SK-N-SH (cell line): ENCODE measurements at regions not wholly inside any gene's neighbourhood (a gene's known extent, or its start where the extent isn't known, plus 50 kb on each side); places are given as distances from the start of the nearest gene placed in this dataset.

Experiments used
- CTCF ChIA-PET: fragments of 300-600, 350-600 bp; formaldehyde crosslinking; extraction: SDS; loops from one replicate; lab custom pipeline; 2021; lab: Yijun Ruan, JAX
- POLR2A ChIA-PET: fragments of 350-600 bp; sonication (Branson Sonifier 250); formaldehyde crosslinking; extraction: SDS; loops from one replicate; lab custom pipeline; 2020; ENCODE audit warnings: antibody characterized with exemption, inconsistent platforms; lab: Yijun Ruan, JAX
- DNase-seq: peaks from one replicate; pipeline ENCODE4 v3.0.0; 2012
- H2AFZ ChIP-seq: fragments of 200-600 bp; sonication (generic); 2 replicates; pipeline ENCODE4 v1.8.1; 2016; ENCODE audit warnings: antibody characterized with exemption, mild to moderate bottlenecking, low read depth
- H3F3A ChIP-seq: fragments of 200-600 bp; sonication (generic); replicated peaks from 2 replicates; pipeline ENCODE3; 2016; ENCODE audit warnings: antibody characterized with exemption, mild to moderate bottlenecking; ENCODE audit not compliant: insufficient read depth
- H3K27ac ChIP-seq, 2 experiments: fragments of 200-500 bp in 1 of 2; fragments of 200-600 bp in 1 of 2; sonication (Bioruptor generic) in 1 of 2; sonication (generic), shearing (Covaris generic) in 1 of 2; 2 replicates each; pipeline versions ENCODE4 v1.5.1 to v1.6.1; 2014 to 2016; ENCODE audit warnings: low read depth in 2 of 2, inconsistent platforms in 1 of 2, low read length in 1 of 2, mild to moderate bottlenecking in 1 of 2, mixed read lengths in 1 of 2
- H3K27me3 ChIP-seq: fragments of 200-600 bp; sonication (generic), shearing (Covaris generic); 2 replicates; pipeline ENCODE4 v1.6.1; 2016; ENCODE audit warnings: mixed run types; ENCODE audit not compliant: insufficient read depth
- H3K36me3 ChIP-seq, 2 experiments: fragments of 200-500 bp in 1 of 2; fragments of 200-600 bp in 1 of 2; sonication (Bioruptor generic) in 1 of 2; sonication (generic) in 1 of 2; replicated peaks in 1 of 2; 2 replicates each; pipeline versions ENCODE3 to v1.5.1; 2014 to 2016; ENCODE audit warnings: low read length in 1 of 2, mild to moderate bottlenecking in 1 of 2; ENCODE audit not compliant: insufficient read depth in 2 of 2, control insufficient read depth in 1 of 2
- H3K4me1 ChIP-seq, 2 experiments: fragments of 200-500 bp in 1 of 2; fragments of 200-600 bp in 1 of 2; sonication (Bioruptor generic) in 1 of 2; sonication (generic), shearing (Covaris generic) in 1 of 2; 2 replicates each; pipeline versions ENCODE4 v1.5.1 to v1.6.1; 2014 to 2016; ENCODE audit warnings: low read depth in 1 of 2, low read length in 1 of 2, mixed run types in 1 of 2; ENCODE audit not compliant: insufficient read depth in 2 of 2, control insufficient read depth in 1 of 2
- H3K4me2 ChIP-seq: fragments of 200-600 bp; sonication (generic), shearing (Covaris generic); 2 replicates; pipeline ENCODE4 v1.6.1; 2017; ENCODE audit warnings: mixed run types
- H3K4me3 ChIP-seq, 2 experiments: fragments of 200-500 bp in 1 of 2; fragments of 200-600 bp in 1 of 2; sonication (Bioruptor generic) in 1 of 2; sonication (generic), shearing (Covaris generic) in 1 of 2; 2 replicates each; pipeline versions ENCODE4 v1.5.1 to v1.8.1; 2014 to 2016; ENCODE audit warnings: low read depth in 2 of 2, inconsistent platforms in 1 of 2, low read length in 1 of 2, mild to moderate bottlenecking in 1 of 2, mixed read lengths in 1 of 2, moderate library complexity in 1 of 2
- H3K79me2 ChIP-seq: fragments of 200-600 bp; sonication (generic); 2 replicates; pipeline ENCODE4 v1.8.1; 2017; ENCODE audit warnings: mild to moderate bottlenecking; ENCODE audit not compliant: insufficient read depth
- H3K9ac ChIP-seq: fragments of 200-600 bp; sonication (generic); 2 replicates; pipeline ENCODE4 v1.6.1; 2017; ENCODE audit warnings: mixed run types
- H3K9me2 ChIP-seq: fragments of 200-600 bp; sonication (generic); 2 replicates; pipeline ENCODE4 v1.6.1; 2017; ENCODE audit warnings: mixed run types
- H3K9me3 ChIP-seq: fragments of 200-600 bp; sonication (generic); 2 replicates; pipeline ENCODE4 v1.6.1; 2017; ENCODE audit warnings: mixed run types, mild to moderate bottlenecking, moderate library complexity
- H4K20me1 ChIP-seq: fragments of 200-600 bp; sonication (generic); 2 replicates; pipeline ENCODE4 v1.6.1; 2017; ENCODE audit warnings: mild to moderate bottlenecking, mixed run types; ENCODE audit not compliant: insufficient read depth
- CHD2 ChIP-seq: fragments of 150-350 bp; IDR thresholded peaks from 2 replicates; pipeline ENCODE4 v1.6.1; 2018; ENCODE audit warnings: low read length; ENCODE audit not compliant: partially characterized antibody
- ELF1 ChIP-seq: IDR thresholded peaks from 2 replicates; pipeline ENCODE4 v1.4.0; 2012
- EP300 ChIP-seq, 2 experiments: IDR thresholded peaks; 2 replicates each; pipeline versions ENCODE4 v1.4.0 to v1.6.1; 2012; ENCODE audit warnings: borderline replicate concordance in 1 of 2, low read depth in 1 of 2, low read length in 1 of 2
- EZH2phosphoT487 ChIP-seq: fragments of 200-600 bp; sonication (generic); IDR thresholded peaks from 2 replicates; pipeline ENCODE4 v1.6.1; 2017; ENCODE audit warnings: low read depth, mixed run types, mild to moderate bottlenecking, antibody characterized with exemption, moderate library complexity, borderline replicate concordance
- FOSL2 ChIP-seq: IDR thresholded peaks from 2 replicates; pipeline ENCODE4 v1.4.0; 2012; ENCODE audit warnings: low read depth, mild to moderate bottlenecking, moderate library complexity, borderline replicate concordance
- FOXJ3 ChIP-seq: sonication (generic); formaldehyde crosslinking; IDR thresholded peaks from 2 replicates; pipeline ENCODE4 v1.5.1; 2020; ENCODE audit warnings: mild to moderate bottlenecking, missing genetic modification reagents
- GABPA ChIP-seq: IDR thresholded peaks from 2 replicates; pipeline ENCODE4 v1.4.0; 2012; ENCODE audit warnings: low read depth, mild to moderate bottlenecking
- GATA2 ChIP-seq: sonication (generic); formaldehyde crosslinking; IDR thresholded peaks from 2 replicates; pipeline ENCODE4 v1.5.0; 2020; ENCODE audit warnings: mild to moderate bottlenecking, missing genetic modification reagents
- IRF3 ChIP-seq: fragments of 150-350 bp; IDR thresholded peaks from 2 replicates; pipeline ENCODE4 v1.6.1; 2016; ENCODE audit warnings: mild to moderate bottlenecking, low read depth, low read length
- JUND ChIP-seq: IDR thresholded peaks from 2 replicates; pipeline ENCODE4 v1.4.0; 2012
- MEF2A ChIP-seq: IDR thresholded peaks from 2 replicates; pipeline ENCODE4 v1.4.0; 2012; ENCODE audit warnings: low read depth, borderline replicate concordance
- MXI1 ChIP-seq: IDR thresholded peaks from 2 replicates; pipeline ENCODE4 v1.6.1; 2012; ENCODE audit warnings: mild to moderate bottlenecking, low read depth, low read length, improper control_type of control experiment
- NFIC ChIP-seq: IDR thresholded peaks from 2 replicates; pipeline ENCODE4 v1.4.0; 2012; ENCODE audit warnings: borderline replicate concordance
- NRF1 ChIP-seq: IDR thresholded peaks from 2 replicates; pipeline ENCODE4 v1.6.1; 2012; ENCODE audit warnings: low read depth, mild to moderate bottlenecking, low read length
- POLR2AphosphoS5 ChIP-seq: IDR thresholded peaks from 2 replicates; pipeline ENCODE4 v1.6.1; 2012; ENCODE audit warnings: low read depth, low read length
- RAD21 ChIP-seq: IDR thresholded peaks from 2 replicates; pipeline ENCODE4 v1.6.1; 2012; ENCODE audit warnings: mild to moderate bottlenecking, low read length
- RCOR1 ChIP-seq: fragments of 150-350 bp; IDR thresholded peaks from 2 replicates; pipeline ENCODE4 v1.6.1; 2017; ENCODE audit warnings: antibody characterized with exemption, low read length
- RFX5 ChIP-seq: IDR thresholded peaks from 2 replicates; pipeline ENCODE4 v1.6.1; 2012; ENCODE audit warnings: mild to moderate bottlenecking, improper control_type of control experiment, low read length
- RXRA ChIP-seq: IDR thresholded peaks from 2 replicates; pipeline ENCODE4 v1.4.0; 2012; ENCODE audit warnings: low read depth, mild to moderate bottlenecking, borderline replicate concordance
- TAF1 ChIP-seq: IDR thresholded peaks from 2 replicates; pipeline ENCODE4 v1.6.1; 2012; ENCODE audit warnings: low read depth, mild to moderate bottlenecking, low read length, moderate library complexity, borderline replicate concordance
- TCF12 ChIP-seq: IDR thresholded peaks from 2 replicates; pipeline ENCODE4 v1.4.0; 2012
- TEAD4 ChIP-seq: IDR thresholded peaks from 2 replicates; pipeline ENCODE4 v1.4.0; 2012; ENCODE audit warnings: mild to moderate bottlenecking, borderline replicate concordance; ENCODE audit not compliant: insufficient read depth
- USF1 ChIP-seq: IDR thresholded peaks from 2 replicates; pipeline ENCODE4 v1.4.0; 2012; ENCODE audit warnings: low read depth, borderline replicate concordance
- YY1 ChIP-seq: IDR thresholded peaks from 2 replicates; pipeline ENCODE4 v1.4.0; 2012; ENCODE audit warnings: low read depth, mild to moderate bottlenecking
- WGBS: methylation state at CpG from one replicate; pipeline ENCODE4 v1.1.6; 2017; ENCODE audit warnings: low lambda C conversion rate; 5-methylcytosine and 5-hydroxymethylcytosine counted together
- TF ChIP-seq, protein P1 (sequence below): fragments of 150-350 bp; IDR thresholded peaks from 2 replicates; pipeline ENCODE4 v1.6.1; 2017; ENCODE audit warnings: antibody characterized with exemption, low read length, low read depth, borderline replicate concordance

GRCh38 chr4:145252190-145252589, 71.8 kb upstream of the OTUD4 start:
- no peaks in the 10 kb centered on the region for H3K27me3 ChIP-seq
- no peaks in the 10 kb centered on the region for H3K79me2 ChIP-seq
- H4K20me1 ChIP-seq: no peaks in the 10 kb centered on the region
- no peaks in the 10 kb centered on the region for H3K4me1 ChIP-seq
- ChIA-PET CTCF (interaction anchor here (0.8 kb wide), 1 partner anchor 18 kb away, joined by 3 read pairs; no protein-coding TSS in a partner anchor), POLR2A (no interaction called here)
- H3K4me2 ChIP-seq: no peak overlapping the region
- WGBS: 65% methylated on average over 1 of the region's 1 CpG
- H3K9me3 ChIP-seq: no peaks in the 10 kb centered on the region
- H2AFZ ChIP-seq: no peak overlapping the region
- TF ChIP-seq TCF12: no peak
- no peak for TF ChIP-seq RXRA
- TF ChIP-seq RFX5: no peak
- TF ChIP-seq FOSL2: no peak
- TF ChIP-seq TAF1: no peak
- no peak for TF ChIP-seq POLR2AphosphoS5
- no peak for TF ChIP-seq IRF3
- TF ChIP-seq EZH2phosphoT487: no peak
- no peak for TF ChIP-seq GATA2 (CRISPR knock-in tag)
- TF ChIP-seq TEAD4: no peak
- TF ChIP-seq RAD21: no peak
- no peak for TF ChIP-seq RCOR1
- TF ChIP-seq USF1: no peak
- TF ChIP-seq EP300 (IDR thresholded peaks at IDR 0.05; ENCODE audit: borderline replicate concordance in 1 of 2, low read depth in 1 of 2, low read length in 1 of 2): no peak
- no peak for TF ChIP-seq GABPA
- no peak for TF ChIP-seq YY1
- no peak for TF ChIP-seq NFIC
- TF ChIP-seq, all 33 proteins: peak for 0
- Histone ChIP-seq H3K4me3 (no peak overlapping the region), H3K9ac (no peak overlapping the region), H3K27ac (no peak overlapping the region), H3F3A (no peaks in the 10 kb centered on the region), H3K9me2 (no peaks in the 10 kb centered on the region), H3K36me3 (peaks cover 0 to 3% of the 10 kb centered on the region in 2 experiments)
- DNase-seq: no peak

DNA sequence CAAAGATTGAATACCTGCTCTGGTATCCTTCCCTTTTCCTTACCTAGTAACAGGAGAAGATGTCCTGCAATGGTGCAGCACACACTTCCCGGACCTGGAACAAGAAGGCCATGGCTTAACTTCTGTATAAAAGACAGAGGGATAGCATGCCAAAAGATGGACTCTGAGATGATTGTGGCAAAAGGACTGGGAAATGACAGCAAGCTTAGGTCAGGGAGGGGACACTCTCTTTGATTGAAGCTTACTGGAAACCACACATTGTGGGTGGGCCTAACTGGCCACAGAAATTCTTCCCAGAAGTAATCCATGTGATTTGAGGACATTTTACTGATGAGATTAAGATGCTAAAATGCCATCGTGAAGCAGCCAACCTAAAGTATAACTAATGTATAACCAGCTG, 71.0 kb upstream of the OTUD4 start:
- CTCF ChIA-PET: interaction anchor here (0.8 kb wide), 1 partner anchor 18 kb away, joined by 3 read pairs; no protein-coding TSS in a partner anchor
- no peak overlapping the region for H3K27ac ChIP-seq
- H3K79me2 ChIP-seq: no peaks in the 10 kb centered on the region
- no peak for TF ChIP-seq EP300 (IDR thresholded peaks at IDR 0.05; ENCODE audit: borderline replicate concordance in 1 of 2, low read depth in 1 of 2, low read length in 1 of 2)
- no peak for TF ChIP-seq TEAD4
- TF ChIP-seq JUND: no peak
- no peak for TF ChIP-seq CHD2
- TF ChIP-seq NFIC: no peak
- TF ChIP-seq TCF12: no peak
- TF ChIP-seq IRF3: no peak
- no peak for TF ChIP-seq ELF1
- no peak for TF ChIP-seq RCOR1
- no peak for TF ChIP-seq USF1
- TF ChIP-seq FOSL2: no peak
- TF ChIP-seq MEF2A: no peak
- TF ChIP-seq MXI1: no peak
- no peak for TF ChIP-seq RAD21
- TF ChIP-seq, protein P1, sequence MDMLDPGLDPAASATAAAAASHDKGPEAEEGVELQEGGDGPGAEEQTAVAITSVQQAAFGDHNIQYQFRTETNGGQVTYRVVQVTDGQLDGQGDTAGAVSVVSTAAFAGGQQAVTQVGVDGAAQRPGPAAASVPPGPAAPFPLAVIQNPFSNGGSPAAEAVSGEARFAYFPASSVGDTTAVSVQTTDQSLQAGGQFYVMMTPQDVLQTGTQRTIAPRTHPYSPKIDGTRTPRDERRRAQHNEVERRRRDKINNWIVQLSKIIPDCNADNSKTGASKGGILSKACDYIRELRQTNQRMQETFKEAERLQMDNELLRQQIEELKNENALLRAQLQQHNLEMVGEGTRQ: no peak
- TF ChIP-seq NRF1: no peak
- TF ChIP-seq RXRA: no peak
- no peak for TF ChIP-seq FOXJ3

More for the DNA sequence above, 71.0 kb upstream of the OTUD4 start:
- DNase-seq: no peak
- Histone ChIP-seq H3K4me3 (no peak overlapping the region), H4K20me1 (no peaks in the 10 kb centered on the region), H3K4me2 (no peak overlapping the region), H3K4me1 (no peaks in the 10 kb centered on the region), H3K9me3 (no peaks in the 10 kb centered on the region), H3K27me3 (no peaks in the 10 kb centered on the region), H3K36me3 (peaks cover 0 to 3% of the 10 kb centered on the region in 2 experiments), H3K9ac (no peak overlapping the region), H3F3A (no peaks in the 10 kb centered on the region), H3K9me2 (no peaks in the 10 kb centered on the region), H2AFZ (no peak overlapping the region)
- POLR2A ChIA-PET: no interaction called here
- WGBS: 47% methylated on average over 2 of the region's 2 CpGs
